RWPE2 (cell line): ENCODE measurements at regions not wholly inside any gene's neighbourhood (a gene's known extent, or its start where the extent isn't known, plus 50 kb on each side); places are given as distances from the start of the nearest gene placed in this dataset.

Experiments
- ATAC-seq: fragments of 200-7000 bp; cut with Tn5 transposase; 3 replicates; pipeline ENCODE4 v1.9.1; 2021; ENCODE audit warnings: low read depth
- DNase-seq: peaks from one replicate; pipeline ENCODE4 v3.0.0-alpha.2; 2020; ENCODE audit warnings: low spot score
- H3K27ac ChIP-seq: fragments of 450-650 bp; 2 replicates; pipeline ENCODE4 v1.5.1; 2017; ENCODE audit warnings: mild to moderate bottlenecking; ENCODE audit not compliant: poor library complexity, severe bottlenecking
- H3K27me3 ChIP-seq: fragments of 250-450 bp; sonication (Bioruptor Pico); 2 replicates; pipeline ENCODE4 v1.5.1; 2021; ENCODE audit warnings: mild to moderate bottlenecking, moderate library complexity; ENCODE audit not compliant: insufficient read depth, poor library complexity, severe bottlenecking
- H3K36me3 ChIP-seq: fragments of 250-450 bp; sonication (Bioruptor Pico); 2 replicates; pipeline ENCODE4 v1.5.1; 2020; ENCODE audit warnings: low read depth, mild to moderate bottlenecking, moderate library complexity
- H3K4me1 ChIP-seq: fragments of 250-450 bp; sonication (Bioruptor Pico); 2 replicates; pipeline ENCODE4 v1.5.1; 2021; ENCODE audit warnings: mild to moderate bottlenecking, moderate library complexity; ENCODE audit not compliant: insufficient read depth, poor library complexity, severe bottlenecking
- H3K4me3 ChIP-seq: fragments of 250-450 bp; sonication (Bioruptor Pico); 2 replicates; pipeline ENCODE4 v1.5.1; 2021; ENCODE audit warnings: mild to moderate bottlenecking, moderate library complexity; ENCODE audit not compliant: severe bottlenecking
- H3K9me3 ChIP-seq: fragments of 250-450 bp; sonication (Bioruptor Pico); 2 replicates; pipeline ENCODE4 v1.5.1; 2021; ENCODE audit warnings: mild to moderate bottlenecking, moderate library complexity; ENCODE audit not compliant: severe bottlenecking
- CTCF ChIP-seq: fragments of 450-650 bp; IDR thresholded peaks from one replicate; pipeline ENCODE4 v1.5.1; 2017; ENCODE audit warnings: mild to moderate bottlenecking, moderate library complexity; ENCODE audit not compliant: poor library complexity, severe bottlenecking

DNA sequence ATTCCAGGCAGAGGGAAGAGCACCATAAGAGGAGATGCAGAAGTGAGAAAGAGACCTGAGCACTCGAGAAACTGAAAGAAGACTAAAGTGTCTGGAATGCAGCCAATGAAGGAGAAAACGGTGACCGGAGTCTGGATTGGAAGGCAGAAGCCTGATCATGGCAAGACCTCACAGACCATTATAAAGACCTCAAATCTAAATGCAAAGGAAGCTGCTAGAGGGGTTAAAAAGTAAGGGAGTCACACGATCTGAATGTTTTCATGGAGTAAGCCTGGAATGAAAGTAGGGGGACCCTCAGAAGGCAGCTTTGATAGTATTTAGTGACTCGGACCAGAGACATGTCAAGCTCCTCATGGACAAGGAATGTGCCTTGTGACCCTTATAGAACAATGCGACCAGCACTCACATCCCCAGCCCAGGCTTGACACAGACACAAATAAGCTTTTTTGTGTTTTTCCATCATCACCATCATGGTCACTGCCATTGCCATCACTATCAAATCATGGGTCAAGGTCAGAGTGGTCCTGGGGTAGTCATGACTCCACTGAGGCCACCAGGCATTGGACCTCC lies 183.6 kb downstream of the SEC16B start:
- Histone ChIP-seq H3K9me3 (no peaks in the 10 kb centered on the region), H3K27ac (no peak overlapping the region), H3K4me3 (no peak overlapping the region), H3K36me3 (no peaks in the 10 kb centered on the region), H3K27me3 (no peaks in the 10 kb centered on the region), H3K4me1 (no peaks in the 10 kb centered on the region)
- DNase-seq, result no peak
- no peak for ATAC-seq
- TF ChIP-seq CTCF, result no peak

DNA sequence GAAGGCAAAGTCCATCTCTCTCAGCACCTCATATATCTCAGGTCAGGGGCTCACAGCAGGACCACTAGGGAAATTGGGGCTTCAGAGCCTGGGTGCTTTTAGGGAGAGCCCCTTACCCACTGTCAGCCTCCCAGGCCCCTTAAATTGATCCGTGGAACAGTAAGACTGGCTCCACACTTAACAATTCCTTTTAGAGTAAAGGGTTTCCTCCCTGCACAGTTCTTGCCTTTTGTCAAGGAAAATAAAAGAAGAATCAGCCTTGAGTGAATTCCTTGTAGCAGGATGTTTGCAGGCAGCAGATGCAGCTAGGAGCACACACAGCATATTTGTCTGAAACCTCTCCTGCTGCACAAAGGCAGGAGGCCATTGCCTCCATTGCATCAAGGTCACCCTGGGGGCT lies 184.9 kb downstream of the SEC16B start:
- no peaks in the 10 kb centered on the region for H3K27me3 ChIP-seq
- H3K4me3 ChIP-seq, result no peak overlapping the region
- no peaks in the 10 kb centered on the region for H3K4me1 ChIP-seq
- DNase-seq (no peak), ATAC-seq (no peak)
- no peak overlapping the region for H3K27ac ChIP-seq
- H3K9me3 ChIP-seq, result no peaks in the 10 kb centered on the region
- no peaks in the 10 kb centered on the region for H3K36me3 ChIP-seq
- no peak for TF ChIP-seq CTCF

DNA sequence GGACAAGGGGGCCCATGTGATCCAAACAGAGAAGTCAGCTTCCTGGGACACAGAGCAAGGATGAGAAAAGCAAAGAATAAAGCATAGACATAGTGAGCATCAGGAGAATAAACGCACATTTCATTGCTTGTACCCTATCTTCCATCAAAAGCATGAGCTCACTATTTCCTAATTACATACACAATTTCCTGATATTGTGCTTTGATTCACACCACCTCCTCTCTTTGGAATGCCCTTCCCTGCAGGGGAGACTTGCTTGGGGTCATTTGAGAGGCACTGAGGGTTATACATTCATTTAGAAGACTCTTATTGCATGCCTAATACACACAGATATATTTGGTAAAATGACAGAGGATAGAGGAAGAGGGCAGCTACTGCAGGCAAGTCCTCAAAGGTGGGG lies 185.4 kb downstream of the SEC16B start:
- DNase-seq (no peak), ATAC-seq (no peak)
- Histone ChIP-seq H3K9me3 (no peaks in the 10 kb centered on the region), H3K4me3 (no peak overlapping the region), H3K36me3 (no peaks in the 10 kb centered on the region), H3K27me3 (no peaks in the 10 kb centered on the region), H3K4me1 (no peaks in the 10 kb centered on the region), H3K27ac (no peak overlapping the region)
- TF ChIP-seq CTCF, result no peak

- Histone ChIP-seq H3K27me3 (no peaks in the 10 kb centered on the region), H3K27ac (no peak overlapping the region), H3K9me3 (no peaks in the 10 kb centered on the region), H3K4me1 (no peaks in the 10 kb centered on the region), H3K4me3 (no peak overlapping the region), H3K36me3 (no peaks in the 10 kb centered on the region)
- DNase-seq (no peak), ATAC-seq (no peak)
- TF ChIP-seq CTCF, result peak; percentile 10
These were observed 186.8 kb downstream of the SEC16B start for GRCh38 chr1:177783051-177783450.

GRCh38 chr1:177780096-177780700 lies 189.7 kb downstream of the SEC16B start:
- ATAC-seq (peak; percentile 62; the same call in 2 of the 3 replicates), DNase-seq (no peak)
- no peaks in the 10 kb centered on the region for H3K36me3 ChIP-seq
- TF ChIP-seq CTCF, result peak; percentile 68
- no peak overlapping the region for H3K27ac ChIP-seq
- no peaks in the 10 kb centered on the region for H3K27me3 ChIP-seq
- no peaks in the 10 kb centered on the region for H3K9me3 ChIP-seq
- H3K4me1 ChIP-seq, result no peaks in the 10 kb centered on the region
- no peak overlapping the region for H3K4me3 ChIP-seq
